ENCODE measurements at regions not wholly inside any gene's neighbourhood (a gene's known extent, or its start where the extent isn't known, plus 50 kb on each side); places are given as distances from the start of the nearest gene placed in this dataset.

GRCh38 chr4:28879900-28880299 is 1840.3 kb upstream of the PCDH7 start:
- Histone ChIP-seq H3K36me3 (ENCODE audit: control insufficient read depth, insufficient read depth, low read length) (no peaks in the 10 kb centered on the region), H3K27me3 (ENCODE audit: control insufficient read depth, insufficient read depth, low read length) (no peaks in the 10 kb centered on the region), H3K9me3 (ENCODE audit: control insufficient read depth, insufficient read depth, low read length) (no peaks in the 10 kb centered on the region), H3K4me3 (ENCODE audit: low read depth, low read length) (no peak overlapping the region), H3K4me1 (ENCODE audit: control insufficient read depth, insufficient read depth, low read length) (peaks cover 6% of the 10 kb centered on the region; the same call in 1 of the 2 replicates), H3K9ac (ENCODE audit: low read depth, low read length) (no peak overlapping the region), H3K27ac (ENCODE audit: low read depth, low read length) (no peak overlapping the region)

GRCh38 chr4:28883211-28883610 is 1837.0 kb upstream of the PCDH7 start:
- Histone ChIP-seq H3K9ac (ENCODE audit: low read depth, low read length) (no peak overlapping the region), H3K27ac (ENCODE audit: low read depth, low read length) (no peak overlapping the region), H3K4me3 (ENCODE audit: low read depth, low read length) (no peak overlapping the region), H3K4me1 (ENCODE audit: control insufficient read depth, insufficient read depth, low read length) (peaks cover 6% of the 10 kb centered on the region; the same call in 1 of the 2 replicates), H3K9me3 (ENCODE audit: control insufficient read depth, insufficient read depth, low read length) (no peaks in the 10 kb centered on the region), H3K36me3 (ENCODE audit: control insufficient read depth, insufficient read depth, low read length) (no peaks in the 10 kb centered on the region), H3K27me3 (ENCODE audit: control insufficient read depth, insufficient read depth, low read length) (no peaks in the 10 kb centered on the region)

GRCh38 chr4:28886934-28887333 is 1833.2 kb upstream of the PCDH7 start:
- Histone ChIP-seq H3K4me1 (ENCODE audit: control insufficient read depth, insufficient read depth, low read length) (peaks cover 6% of the 10 kb centered on the region; the same call in 1 of the 2 replicates), H3K27me3 (ENCODE audit: control insufficient read depth, insufficient read depth, low read length) (no peaks in the 10 kb centered on the region), H3K4me3 (ENCODE audit: low read depth, low read length) (no peak overlapping the region), H3K9me3 (ENCODE audit: control insufficient read depth, insufficient read depth, low read length) (no peaks in the 10 kb centered on the region), H3K27ac (ENCODE audit: low read depth, low read length) (no peak overlapping the region), H3K9ac (ENCODE audit: low read depth, low read length) (no peak overlapping the region), H3K36me3 (ENCODE audit: control insufficient read depth, insufficient read depth, low read length) (no peaks in the 10 kb centered on the region)

- Histone ChIP-seq H3K9ac (ENCODE audit: low read depth, low read length) (no peak overlapping the region), H3K36me3 (ENCODE audit: control insufficient read depth, insufficient read depth, low read length) (no peaks in the 10 kb centered on the region), H3K4me3 (ENCODE audit: low read depth, low read length) (no peak overlapping the region), H3K27ac (ENCODE audit: low read depth, low read length) (no peak overlapping the region), H3K27me3 (ENCODE audit: control insufficient read depth, insufficient read depth, low read length) (no peaks in the 10 kb centered on the region), H3K9me3 (ENCODE audit: control insufficient read depth, insufficient read depth, low read length) (peaks cover 3% of the 10 kb centered on the region; the same call in 1 of the 2 replicates), H3K4me1 (ENCODE audit: control insufficient read depth, insufficient read depth, low read length) (no peaks in the 10 kb centered on the region)
These were observed 1829.0 kb upstream of the PCDH7 start for GRCh38 chr4:28890949-28891775.

- H3K4me3 ChIP-seq (ENCODE audit: low read depth, low read length), result no peak overlapping the region
- H3K36me3 ChIP-seq (ENCODE audit: control insufficient read depth, insufficient read depth, low read length), result no peaks in the 10 kb centered on the region
- no peaks in the 10 kb centered on the region for H3K4me1 ChIP-seq (ENCODE audit: control insufficient read depth, insufficient read depth, low read length)
- no peaks in the 10 kb centered on the region for H3K27me3 ChIP-seq (ENCODE audit: control insufficient read depth, insufficient read depth, low read length)
- no peaks in the 10 kb centered on the region for H3K9me3 ChIP-seq (ENCODE audit: control insufficient read depth, insufficient read depth, low read length)
- H3K27ac ChIP-seq (ENCODE audit: low read depth, low read length), result no peak overlapping the region
- H3K9ac ChIP-seq (ENCODE audit: low read depth, low read length), result no peak overlapping the region
These were observed 1806.7 kb upstream of the PCDH7 start for GRCh38 chr4:28913466-28913865.

GRCh38 chr4:28916585-28916984 is 1803.6 kb upstream of the PCDH7 start:
- Histone ChIP-seq H3K4me3 (ENCODE audit: low read depth, low read length) (no peak overlapping the region), H3K36me3 (ENCODE audit: control insufficient read depth, insufficient read depth, low read length) (no peaks in the 10 kb centered on the region), H3K9ac (ENCODE audit: low read depth, low read length) (no peak overlapping the region), H3K27me3 (ENCODE audit: control insufficient read depth, insufficient read depth, low read length) (no peaks in the 10 kb centered on the region), H3K4me1 (ENCODE audit: control insufficient read depth, insufficient read depth, low read length) (no peaks in the 10 kb centered on the region), H3K27ac (ENCODE audit: low read depth, low read length) (no peak overlapping the region), H3K9me3 (ENCODE audit: control insufficient read depth, insufficient read depth, low read length) (no peaks in the 10 kb centered on the region)

GRCh38 chr4:28918871-28919270 is 1801.3 kb upstream of the PCDH7 start:
- Histone ChIP-seq H3K27me3 (ENCODE audit: control insufficient read depth, insufficient read depth, low read length) (no peaks in the 10 kb centered on the region), H3K9ac (ENCODE audit: low read depth, low read length) (no peak overlapping the region), H3K4me3 (ENCODE audit: low read depth, low read length) (no peak overlapping the region), H3K27ac (ENCODE audit: low read depth, low read length) (no peak overlapping the region), H3K36me3 (ENCODE audit: control insufficient read depth, insufficient read depth, low read length) (no peaks in the 10 kb centered on the region), H3K4me1 (ENCODE audit: control insufficient read depth, insufficient read depth, low read length) (no peaks in the 10 kb centered on the region), H3K9me3 (ENCODE audit: control insufficient read depth, insufficient read depth, low read length) (no peaks in the 10 kb centered on the region)

- H3K36me3 ChIP-seq (ENCODE audit: control insufficient read depth, insufficient read depth, low read length), result no peaks in the 10 kb centered on the region
- no peaks in the 10 kb centered on the region for H3K4me1 ChIP-seq (ENCODE audit: control insufficient read depth, insufficient read depth, low read length)
- no peaks in the 10 kb centered on the region for H3K27me3 ChIP-seq (ENCODE audit: control insufficient read depth, insufficient read depth, low read length)
- no peak overlapping the region for H3K27ac ChIP-seq (ENCODE audit: low read depth, low read length)
- no peak overlapping the region for H3K4me3 ChIP-seq (ENCODE audit: low read depth, low read length)
- H3K9ac ChIP-seq (ENCODE audit: low read depth, low read length), result no peak overlapping the region
- H3K9me3 ChIP-seq (ENCODE audit: control insufficient read depth, insufficient read depth, low read length), result no peaks in the 10 kb centered on the region
These were observed 1798.3 kb upstream of the PCDH7 start for GRCh38 chr4:28921886-28922285.

- Histone ChIP-seq H3K27ac (ENCODE audit: low read depth, low read length) (no peak overlapping the region), H3K4me3 (ENCODE audit: low read depth, low read length) (no peak overlapping the region), H3K9ac (ENCODE audit: low read depth, low read length) (no peak overlapping the region), H3K36me3 (ENCODE audit: control insufficient read depth, insufficient read depth, low read length) (no peaks in the 10 kb centered on the region), H3K27me3 (ENCODE audit: control insufficient read depth, insufficient read depth, low read length) (no peaks in the 10 kb centered on the region), H3K9me3 (ENCODE audit: control insufficient read depth, insufficient read depth, low read length) (no peaks in the 10 kb centered on the region), H3K4me1 (ENCODE audit: control insufficient read depth, insufficient read depth, low read length) (no peaks in the 10 kb centered on the region)
These were observed 1794.0 kb upstream of the PCDH7 start for GRCh38 chr4:28926156-28926555.

- H3K9ac ChIP-seq (ENCODE audit: low read depth, low read length), result no peak overlapping the region
- H3K9me3 ChIP-seq (ENCODE audit: control insufficient read depth, insufficient read depth, low read length), result no peaks in the 10 kb centered on the region
- no peak overlapping the region for H3K27ac ChIP-seq (ENCODE audit: low read depth, low read length)
- H3K4me3 ChIP-seq (ENCODE audit: low read depth, low read length), result no peak overlapping the region
- H3K4me1 ChIP-seq (ENCODE audit: control insufficient read depth, insufficient read depth, low read length), result no peaks in the 10 kb centered on the region
- no peaks in the 10 kb centered on the region for H3K27me3 ChIP-seq (ENCODE audit: control insufficient read depth, insufficient read depth, low read length)
- no peaks in the 10 kb centered on the region for H3K36me3 ChIP-seq (ENCODE audit: control insufficient read depth, insufficient read depth, low read length)
These were observed 1777.5 kb upstream of the PCDH7 start for GRCh38 chr4:28942631-28943030.

GRCh38 chr4:28947374-28947773 is 1772.8 kb upstream of the PCDH7 start:
- Histone ChIP-seq H3K4me3 (ENCODE audit: low read depth, low read length) (no peak overlapping the region), H3K4me1 (ENCODE audit: control insufficient read depth, insufficient read depth, low read length) (no peaks in the 10 kb centered on the region), H3K9ac (ENCODE audit: low read depth, low read length) (no peak overlapping the region), H3K27ac (ENCODE audit: low read depth, low read length) (no peak overlapping the region), H3K36me3 (ENCODE audit: control insufficient read depth, insufficient read depth, low read length) (no peaks in the 10 kb centered on the region), H3K9me3 (ENCODE audit: control insufficient read depth, insufficient read depth, low read length) (no peaks in the 10 kb centered on the region), H3K27me3 (ENCODE audit: control insufficient read depth, insufficient read depth, low read length) (no peaks in the 10 kb centered on the region)

Measured in HUES48 (cell line).